Sigmoid colon (tissue), 6 donors: ENCODE measurements at regions not wholly inside any gene's neighbourhood (a gene's known extent, or its start where the extent isn't known, plus 50 kb on each side); places are given as distances from the start of the nearest gene placed in this dataset.

Source experiments
- DNase-seq: peaks from one replicate; pipeline ENCODE4 v3.0.0-alpha.2; 2019
- H3K27ac ChIP-seq, 4 donors: fragments of 200-600 bp; sonication (generic); one replicate each; pipeline ENCODE4 v1.5.1; 2016 to 2019; ENCODE audit warnings: mild to moderate bottlenecking in 1 of 4
- H3K27me3 ChIP-seq, 3 donors: fragments of 200-600 bp; sonication (generic); one replicate each; pipeline ENCODE4 v1.5.1; 2019; ENCODE audit warnings: mild to moderate bottlenecking in 1 of 3
- H3K36me3 ChIP-seq, 4 donors: fragments of 200-600 bp; sonication (generic); one replicate each; pipeline ENCODE4 v1.5.1; 2016 to 2019
- H3K4me1 ChIP-seq, 4 donors: fragments of 200-600 bp; sonication (generic); one replicate each; pipeline ENCODE4 v1.5.1; 2017 to 2019
- H3K4me3 ChIP-seq, 4 donors: fragments of 200-600 bp; sonication (generic); one replicate each; pipeline ENCODE4 v1.5.1; 2017 to 2019; ENCODE audit warnings: mild to moderate bottlenecking in 2 of 4, moderate library complexity in 1 of 4
- H3K9me3 ChIP-seq, 4 donors: fragments of 200-600 bp in 3 of 4; sonication (generic) in 3 of 4; one replicate each; pipeline versions ENCODE4 v1.5.1 to v1.6.1; 2013 to 2019
- CTCF ChIP-seq, 4 experiments: fragments of 450-650 bp in 3 of 4; fragments of 200-600 bp in 1 of 4; IDR thresholded peaks; one replicate each; pipeline ENCODE4 v1.5.1; 2016 to 2019; ENCODE audit warnings: antibody characterized with exemption in 4 of 4, mild to moderate bottlenecking in 3 of 4, moderate library complexity in 2 of 4
- EP300 ChIP-seq, 4 donors: sonication (generic); formaldehyde crosslinking; IDR thresholded peaks; one replicate each; pipeline ENCODE4 v1.6.1; 2017; ENCODE audit warnings: antibody characterized with exemption in 4 of 4
- POLR2A ChIP-seq, 2 donors: fragments of 450-650 bp; IDR thresholded peaks; one replicate each; pipeline ENCODE4 v1.6.1; 2016; ENCODE audit warnings: antibody characterized with exemption in 2 of 2, mild to moderate bottlenecking in 2 of 2, moderate library complexity in 2 of 2
- POLR2AphosphoS5 ChIP-seq, 4 donors: sonication (generic); formaldehyde crosslinking; IDR thresholded peaks; one replicate each; pipeline ENCODE4 v1.6.1; 2017; ENCODE audit warnings: antibody characterized with exemption in 4 of 4
- WGBS, 2 donors: extraction: QIAGEN DNeasy Blood & Tissue Kit; methylation state at CpG; one replicate each; pipeline ENCODE4 v1.1.7; 2013; 5-methylcytosine and 5-hydroxymethylcytosine counted together
- intact Hi-C: fragments of 100-400 bp; cut with DNase I; formaldehyde crosslinking; loops from one replicate; pipeline ENCODE4 v1.15.1; 2023
- donor health status: healthy with polysubstance abuse.
- donor health status: healthy.

DNA sequence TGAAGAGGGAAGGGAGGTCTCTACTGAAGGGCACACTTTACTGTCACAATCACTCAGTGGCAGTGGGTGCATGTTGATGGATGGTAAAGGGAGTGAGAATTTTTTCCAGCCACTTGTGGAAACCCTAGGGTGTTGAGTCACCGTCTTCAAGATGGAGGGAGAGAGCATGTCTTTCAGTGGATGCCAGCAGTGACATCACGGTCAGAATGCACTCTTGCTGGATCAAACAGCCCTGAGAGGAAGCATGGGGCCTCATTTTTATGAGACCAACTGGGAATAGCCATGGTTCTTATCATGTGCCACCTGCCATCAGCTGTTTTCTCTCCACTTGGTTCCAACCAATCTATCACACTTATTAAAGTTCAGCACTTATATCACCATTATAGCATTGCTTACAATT is 182.5 kb downstream of the KCNRG start:
- no peak overlapping the region for H3K27ac ChIP-seq
- no peaks in the 10 kb centered on the region for H3K36me3 ChIP-seq
- intact Hi-C loops: no loop called here
- H3K4me1 ChIP-seq: peaks cover 0 to 12% (median 5%) of the 10 kb centered on the region in 4 donors
- no peak overlapping the region for H3K4me3 ChIP-seq
- no peaks in the 10 kb centered on the region for H3K27me3 ChIP-seq
- DNase-seq: no peak
- H3K9me3 ChIP-seq: no peaks in the 10 kb centered on the region
- 91% methylated on average over 2 of the region's 2 CpGs for WGBS, 2 donors
- no peak for TF ChIP-seq POLR2AphosphoS5 (IDR thresholded peaks at IDR 0.05)

DNA sequence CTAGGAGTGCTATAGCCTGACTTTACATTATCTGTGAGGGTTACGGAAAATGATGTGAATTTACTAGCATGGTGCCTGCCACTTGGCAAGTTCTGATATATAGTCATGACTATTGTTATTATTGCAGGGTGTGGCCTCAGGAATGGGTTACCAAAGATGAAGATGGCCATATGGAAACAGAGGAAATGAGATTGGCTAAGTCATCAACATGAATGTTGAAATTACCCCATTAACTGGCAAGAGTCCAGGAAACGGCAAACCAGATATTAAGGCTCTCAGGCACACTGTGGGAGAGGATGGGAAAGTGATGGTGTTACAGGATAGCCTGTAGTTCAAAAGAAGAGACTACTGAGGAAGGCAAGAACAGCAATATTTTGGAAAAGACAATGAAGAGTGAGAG is 183.3 kb downstream of the KCNRG start:
- 68 to 80% methylated on average over 2 of the region's 2 CpGs for WGBS, 2 donors
- H3K36me3 ChIP-seq: no peaks in the 10 kb centered on the region
- no peak for DNase-seq
- TF ChIP-seq POLR2A (IDR thresholded peaks at IDR 0.05) (no peak), POLR2AphosphoS5 (IDR thresholded peaks at IDR 0.05) (no peak)
- no peaks in the 10 kb centered on the region for H3K27me3 ChIP-seq
- intact Hi-C loops: no loop called here
- H3K4me3 ChIP-seq: no peak overlapping the region
- H3K9me3 ChIP-seq: no peaks in the 10 kb centered on the region
- H3K4me1 ChIP-seq: peaks cover 0 to 12% (median 5%) of the 10 kb centered on the region in 4 donors
- no peak overlapping the region for H3K27ac ChIP-seq

GRCh38 chr13:50200569-50200968 is 185.3 kb downstream of the KCNRG start:
- no peak for DNase-seq
- Histone ChIP-seq H3K27me3 (no peaks in the 10 kb centered on the region), H3K36me3 (no peaks in the 10 kb centered on the region), H3K9me3 (no peaks in the 10 kb centered on the region), H3K4me3 (no peak overlapping the region), H3K27ac (no peak overlapping the region), H3K4me1 (peaks cover 0 to 12% (median 5%) of the 10 kb centered on the region in 4 donors)
- WGBS, 2 donors: 82 to 83% methylated on average over 3 of the region's 3 CpGs
- TF ChIP-seq POLR2A (IDR thresholded peaks at IDR 0.05): no peak
- intact Hi-C loops: no loop called here

- intact Hi-C loops: no loop called here
- WGBS, 2 donors: 71 to 82% methylated on average over 3 of the region's 3 CpGs
- H3K4me1 ChIP-seq: peaks cover 0 to 12% (median 5%) of the 10 kb centered on the region in 4 donors
- TF ChIP-seq EP300 (IDR thresholded peaks at IDR 0.05) (no peak), CTCF (IDR thresholded peaks at IDR 0.05) (no peak), POLR2A (IDR thresholded peaks at IDR 0.05) (no peak), POLR2AphosphoS5 (IDR thresholded peaks at IDR 0.05) (no peak)
- no peak for DNase-seq
- H3K27ac ChIP-seq: no peak overlapping the region
- H3K36me3 ChIP-seq: no peaks in the 10 kb centered on the region
- H3K27me3 ChIP-seq: no peaks in the 10 kb centered on the region
- no peak overlapping the region for H3K4me3 ChIP-seq
- H3K9me3 ChIP-seq: no peaks in the 10 kb centered on the region
Observed at GRCh38 chr13:50200988-50201387, 185.7 kb downstream of the KCNRG start.

GRCh38 chr13:50202485-50202884 is 187.2 kb downstream of the KCNRG start:
- Histone ChIP-seq H3K36me3 (no peaks in the 10 kb centered on the region), H3K27me3 (no peaks in the 10 kb centered on the region), H3K27ac (no peak overlapping the region), H3K4me3 (no peak overlapping the region), H3K9me3 (no peaks in the 10 kb centered on the region), H3K4me1 (peaks cover 0 to 12% (median 5%) of the 10 kb centered on the region in 4 donors)
- no peak for DNase-seq
- intact Hi-C loops: no loop called here
- TF ChIP-seq CTCF (IDR thresholded peaks at IDR 0.05) (no peak), EP300 (IDR thresholded peaks at IDR 0.05) (no peak)
- 92 to 94% methylated on average over 4 of the region's 4 CpGs for WGBS, 2 donors

DNA sequence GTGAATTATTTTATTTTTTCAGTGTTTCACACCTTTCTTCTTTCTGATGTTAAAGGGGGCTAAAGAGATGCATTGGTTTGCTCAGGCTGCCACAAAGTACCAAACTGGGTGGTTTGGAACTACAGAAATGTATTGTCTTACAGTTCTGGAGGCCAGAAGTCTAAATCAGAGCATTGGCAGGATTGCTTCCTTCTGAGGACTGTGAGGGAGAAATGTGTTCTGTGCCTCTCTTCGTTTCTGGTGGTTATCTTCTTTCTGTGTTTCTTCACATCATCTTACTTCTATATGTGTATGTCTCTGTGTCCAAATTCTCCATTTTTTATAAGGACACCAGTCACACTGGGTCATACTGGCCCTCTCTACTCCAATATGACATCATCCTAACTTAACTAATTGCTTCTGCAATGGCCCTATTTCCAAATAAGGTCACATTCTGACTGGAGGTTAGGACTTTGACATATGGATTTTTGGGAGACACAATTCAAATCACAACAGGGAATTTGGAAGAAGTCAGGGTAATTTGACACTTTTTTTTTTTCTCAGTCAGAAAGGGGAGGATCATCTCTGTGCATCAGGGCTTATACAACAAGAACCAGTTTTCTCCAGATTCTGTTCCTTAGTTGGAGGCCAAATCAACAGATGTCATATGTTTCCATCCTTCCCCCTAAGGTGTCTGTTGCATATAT is 188.2 kb downstream of the KCNRG start:
- DNase-seq: no peak
- H3K4me1 ChIP-seq: peaks cover 0 to 15% (median 6%) of the 10 kb centered on the region in 4 donors
- H3K9me3 ChIP-seq: no peaks in the 10 kb centered on the region
- H3K4me3 ChIP-seq: no peak overlapping the region
- no peaks in the 10 kb centered on the region for H3K36me3 ChIP-seq
- no peaks in the 10 kb centered on the region for H3K27me3 ChIP-seq
- H3K27ac ChIP-seq: no peak overlapping the region
- intact Hi-C loops: no loop called here
- 82 to 95% methylated on average over 1 of the region's 1 CpG for WGBS, 2 donors
- TF ChIP-seq EP300 (IDR thresholded peaks at IDR 0.05): no peak

DNA sequence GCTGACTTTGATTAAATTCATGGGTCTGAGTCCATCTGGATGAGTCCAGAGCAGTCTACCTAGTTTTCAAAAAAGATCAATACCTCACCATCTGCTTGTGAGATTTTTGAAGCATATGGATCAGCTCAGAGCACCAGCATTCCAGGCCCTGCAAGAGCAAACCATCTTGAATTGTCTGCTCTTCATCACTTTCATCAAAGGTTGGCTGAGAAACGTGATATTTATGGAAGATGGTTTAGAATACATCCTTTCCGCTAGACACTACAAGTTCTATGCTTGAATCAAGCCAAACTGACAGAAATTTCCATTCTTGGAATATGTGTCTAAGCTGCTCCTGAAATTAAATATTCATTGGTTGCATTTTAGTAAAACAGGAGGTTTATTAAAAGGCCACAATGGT is 190.3 kb downstream of the KCNRG start:
- H3K27ac ChIP-seq: no peak overlapping the region
- WGBS, 2 donors: 89 to 92% methylated on average over 2 of the region's 2 CpGs
- no peak for DNase-seq
- TF ChIP-seq POLR2A (IDR thresholded peaks at IDR 0.05) (no peak), CTCF (IDR thresholded peaks at IDR 0.05) (no peak), POLR2AphosphoS5 (IDR thresholded peaks at IDR 0.05) (no peak), EP300 (IDR thresholded peaks at IDR 0.05) (no peak)
- no peaks in the 10 kb centered on the region for H3K9me3 ChIP-seq
- H3K27me3 ChIP-seq: no peaks in the 10 kb centered on the region
- H3K4me3 ChIP-seq: no peak overlapping the region
- peaks cover 0 to 15% (median 7%) of the 10 kb centered on the region in 4 donors for H3K4me1 ChIP-seq
- intact Hi-C loops: no loop called here
- H3K36me3 ChIP-seq: no peaks in the 10 kb centered on the region
